PC-3 (cell line): ENCODE measurements at regions not wholly inside any gene's neighbourhood (a gene's known extent, or its start where the extent isn't known, plus 50 kb on each side); places are given as distances from the start of the nearest gene placed in this dataset.

Experiments used
- ATAC-seq: fragments of 200-7000 bp; cut with Tn5 transposase; 2 replicates; pipeline ENCODE4 v1.9.1; 2020; ENCODE audit warnings: mild to moderate bottlenecking, moderate library complexity
- BruUV-seq: library from RNA; stranded (reverse); fragments of 400-500 nt; replicated peaks from 2 replicates; lab custom pipeline; 2021; lab: Mats Ljungman, UMichigan
- CTCF ChIA-PET: fragments of 300-600 bp; sonication (Branson Sonifier 250); formaldehyde crosslinking; loops from one replicate; lab custom pipeline; 2022; ENCODE audit warnings: antibody characterized with exemption; lab: Charles Lee
- POLR2A ChIA-PET: fragments of 300-600 bp; sonication (Branson Sonifier 250); formaldehyde crosslinking; loops from one replicate; lab custom pipeline; 2022; ENCODE audit warnings: antibody characterized with exemption; ENCODE audit not compliant: unreplicated experiment; lab: Charles Lee
- DNase-seq: peaks from one replicate; pipeline ENCODE4 v3.0.0-alpha.2; 2015
- H2AFZ ChIP-seq: fragments of 300-600 bp; sonication (generic); 2 replicates; pipeline ENCODE4 v1.6.0; 2016; ENCODE audit warnings: antibody characterized with exemption, low read length
- H3F3A ChIP-seq: fragments of 300-600 bp; sonication (generic); one replicate; pipeline ENCODE4 v1.6.0; 2017; ENCODE audit warnings: antibody characterized with exemption, low read length, control low read depth, mild to moderate bottlenecking; ENCODE audit not compliant: unreplicated experiment
- H3K27ac ChIP-seq: fragments of 300-600 bp; sonication (generic); 2 replicates; pipeline ENCODE4 v1.5.1; 2016; ENCODE audit warnings: mild to moderate bottlenecking, low read length
- H3K27me3 ChIP-seq: fragments of 300-600 bp; sonication (generic); 2 replicates; pipeline ENCODE4 v1.6.1; 2016; ENCODE audit warnings: low read length, mixed read lengths
- H3K36me3 ChIP-seq: fragments of 300-600 bp; sonication (generic); 2 replicates; pipeline ENCODE4 v1.6.1; 2016; ENCODE audit warnings: low read depth, mixed run types, low read length, mixed read lengths
- H3K4me1 ChIP-seq: fragments of 300-600 bp; sonication (generic); 2 replicates; pipeline ENCODE4 v1.5.1; 2016; ENCODE audit warnings: low read length; ENCODE audit not compliant: insufficient read depth
- H3K4me2 ChIP-seq: fragments of 300-600 bp; sonication (generic); 2 replicates; pipeline ENCODE4 v1.6.0; 2016; ENCODE audit warnings: low read length
- H3K4me3 ChIP-seq: fragments of 300-600 bp; sonication (generic); 2 replicates; pipeline ENCODE4 v1.5.1; 2016; ENCODE audit warnings: mild to moderate bottlenecking, low read length, mixed read lengths
- H3K79me2 ChIP-seq: fragments of 300-600 bp; sonication (generic); 2 replicates; pipeline ENCODE4 v1.6.1; 2017; ENCODE audit warnings: low read length, mixed read lengths
- H3K9ac ChIP-seq: fragments of 300-600 bp; sonication (generic); 2 replicates; pipeline ENCODE4 v1.6.0; 2016; ENCODE audit warnings: mild to moderate bottlenecking, low read length
- H3K9me2 ChIP-seq: fragments of 300-600 bp; sonication (generic); replicated peaks from 2 replicates; pipeline ENCODE4 v1.6.1; 2016; ENCODE audit warnings: mixed run types, low read length, mixed read lengths
- H3K9me3 ChIP-seq: fragments of 300-600 bp; sonication (generic); 2 replicates; pipeline ENCODE4 v1.6.1; 2016; ENCODE audit warnings: low read length, mixed read lengths
- H4K20me1 ChIP-seq: fragments of 300-600 bp; sonication (generic); 2 replicates; pipeline ENCODE4 v1.6.1; 2016; ENCODE audit warnings: low read length, mixed read lengths
- EZH2 ChIP-seq: fragments of 300-600 bp; sonication (generic); IDR thresholded peaks from one replicate; pipeline ENCODE4 v1.6.1; 2017; ENCODE audit warnings: antibody characterized with exemption, mild to moderate bottlenecking, low read length; ENCODE audit not compliant: unreplicated experiment
- EZH2phosphoT487 ChIP-seq: fragments of 300-600 bp; sonication (generic); IDR thresholded peaks from 2 replicates; pipeline ENCODE4 v1.6.1; 2018; ENCODE audit warnings: mild to moderate bottlenecking, antibody characterized with exemption, low read length, borderline replicate concordance
- intact Hi-C: fragments of 100-400 bp; cut with micrococcal nuclease; formaldehyde crosslinking; loops from 2 replicates; pipeline ENCODE4 v1.9.0; 2023
- TF ChIP-seq, protein P1 (sequence below): fragments of 300-600 bp; sonication (generic); conservative IDR thresholded peaks from 2 replicates; pipeline ENCODE4 v1.5.1; 2017; ENCODE audit warnings: antibody characterized with exemption, low read depth, mild to moderate bottlenecking, low read length

GRCh38 chr1:169024255-169024654 lies 82.2 kb upstream of the ATP1B1 start:
- Histone ChIP-seq H2AFZ (no peak overlapping the region), H4K20me1 (no peaks in the 10 kb centered on the region), H3K9me2 (no peaks in the 10 kb centered on the region), H3F3A (no peaks in the 10 kb centered on the region), H3K27me3 (no peaks in the 10 kb centered on the region), H3K9ac (no peak overlapping the region), H3K4me1 (no peaks in the 10 kb centered on the region), H3K9me3 (no peaks in the 10 kb centered on the region), H3K4me3 (no peak overlapping the region), H3K36me3 (no peaks in the 10 kb centered on the region), H3K4me2 (no peak overlapping the region), H3K79me2 (no peaks in the 10 kb centered on the region), H3K27ac (no peak overlapping the region)
- no TSS peak for BruUV-seq
- ATAC-seq (no peak), DNase-seq (no peak)
- intact Hi-C loops: no loop called here
- ChIA-PET CTCF (no interaction called here), POLR2A (no interaction called here)
- TF ChIP-seq EZH2phosphoT487 (no peak), EZH2 (no peak)
- TF ChIP-seq, protein P1, sequence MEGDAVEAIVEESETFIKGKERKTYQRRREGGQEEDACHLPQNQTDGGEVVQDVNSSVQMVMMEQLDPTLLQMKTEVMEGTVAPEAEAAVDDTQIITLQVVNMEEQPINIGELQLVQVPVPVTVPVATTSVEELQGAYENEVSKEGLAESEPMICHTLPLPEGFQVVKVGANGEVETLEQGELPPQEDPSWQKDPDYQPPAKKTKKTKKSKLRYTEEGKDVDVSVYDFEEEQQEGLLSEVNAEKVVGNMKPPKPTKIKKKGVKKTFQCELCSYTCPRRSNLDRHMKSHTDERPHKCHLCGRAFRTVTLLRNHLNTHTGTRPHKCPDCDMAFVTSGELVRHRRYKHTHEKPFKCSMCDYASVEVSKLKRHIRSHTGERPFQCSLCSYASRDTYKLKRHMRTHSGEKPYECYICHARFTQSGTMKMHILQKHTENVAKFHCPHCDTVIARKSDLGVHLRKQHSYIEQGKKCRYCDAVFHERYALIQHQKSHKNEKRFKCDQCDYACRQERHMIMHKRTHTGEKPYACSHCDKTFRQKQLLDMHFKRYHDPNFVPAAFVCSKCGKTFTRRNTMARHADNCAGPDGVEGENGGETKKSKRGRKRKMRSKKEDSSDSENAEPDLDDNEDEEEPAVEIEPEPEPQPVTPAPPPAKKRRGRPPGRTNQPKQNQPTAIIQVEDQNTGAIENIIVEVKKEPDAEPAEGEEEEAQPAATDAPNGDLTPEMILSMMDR: no peak

GRCh38 chr1:169024800-169025271 lies 81.7 kb upstream of the ATP1B1 start:
- CTCF ChIA-PET: no interaction called here
- Histone ChIP-seq H3K27me3 (no peaks in the 10 kb centered on the region), H3K9ac (no peak overlapping the region), H4K20me1 (no peaks in the 10 kb centered on the region), H3K79me2 (no peaks in the 10 kb centered on the region), H3K9me2 (no peaks in the 10 kb centered on the region), H3F3A (no peaks in the 10 kb centered on the region), H3K9me3 (no peaks in the 10 kb centered on the region), H3K36me3 (no peaks in the 10 kb centered on the region), H3K4me1 (no peaks in the 10 kb centered on the region), H3K4me2 (no peak overlapping the region), H3K4me3 (no peak overlapping the region), H3K27ac (no peak overlapping the region), H2AFZ (no peak overlapping the region)
- POLR2A ChIA-PET: no interaction called here
- TF ChIP-seq EZH2phosphoT487: no peak
- no peak for TF ChIP-seq EZH2
- TF ChIP-seq, protein P1: no peak
- intact Hi-C loops: no loop called here
- no TSS peak for BruUV-seq
- DNase-seq: no peak
- no peak for ATAC-seq

DNA sequence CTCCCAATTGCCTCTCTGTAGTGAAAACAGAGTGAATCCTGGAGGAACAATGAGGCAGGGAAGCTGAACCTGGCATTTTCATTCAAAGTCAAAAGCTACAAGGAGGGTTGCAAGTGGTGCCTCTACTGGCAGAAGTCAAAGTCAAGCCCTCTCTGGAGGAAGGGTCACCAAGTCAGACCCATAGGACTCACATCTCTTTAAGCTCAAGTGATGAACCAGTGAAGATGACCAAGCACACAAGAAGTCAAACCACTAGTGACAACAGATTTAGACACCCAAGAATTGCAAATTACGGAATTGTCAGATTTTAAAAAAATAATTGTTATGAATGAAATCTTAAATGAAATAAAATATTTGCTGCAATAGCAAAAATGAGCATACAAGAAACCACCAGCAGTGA lies 81.1 kb upstream of the ATP1B1 start:
- Histone ChIP-seq H3K9ac (no peak overlapping the region), H3K36me3 (no peaks in the 10 kb centered on the region), H3K9me2 (no peaks in the 10 kb centered on the region), H3K27ac (no peak overlapping the region), H4K20me1 (no peaks in the 10 kb centered on the region), H2AFZ (no peak overlapping the region), H3K4me3 (no peak overlapping the region), H3K4me1 (no peaks in the 10 kb centered on the region), H3K4me2 (no peak overlapping the region), H3K79me2 (no peaks in the 10 kb centered on the region), H3K9me3 (no peaks in the 10 kb centered on the region), H3F3A (no peaks in the 10 kb centered on the region), H3K27me3 (no peaks in the 10 kb centered on the region)
- DNase-seq (no peak), ATAC-seq (no peak)
- no peak for TF ChIP-seq EZH2
- TF ChIP-seq, protein P1: no peak
- TF ChIP-seq EZH2phosphoT487: no peak
- ChIA-PET POLR2A (no interaction called here), CTCF (no interaction called here)
- BruUV-seq: no TSS peak
- intact Hi-C loops: no loop called here
